Osteocyte (in vitro differentiated cells): ENCODE measurements at regions not wholly inside any gene's neighbourhood (a gene's known extent, or its start where the extent isn't known, plus 50 kb on each side); places are given as distances from the start of the nearest gene placed in this dataset.

Experiments
- DNase-seq: peaks from one replicate; pipeline ENCODE4 v3.0.0; 2021; ENCODE audit warnings: mixed read lengths; ENCODE audit not compliant: unreplicated experiment; ENCODE audit errors: extremely low spot score
- H3K27ac Mint-ChIP-seq: one replicate; pipeline ENCODE4 v1.8.0; 2021; ENCODE audit warnings: mild to moderate bottlenecking, mixed read lengths; ENCODE audit not compliant: unreplicated experiment
- H3K27me3 Mint-ChIP-seq: one replicate; pipeline ENCODE4 v1.8.0; 2021; ENCODE audit warnings: mixed read lengths; ENCODE audit not compliant: unreplicated experiment
- H3K36me3 Mint-ChIP-seq: one replicate; pipeline ENCODE4 v1.8.0; 2021; ENCODE audit warnings: mixed read lengths; ENCODE audit not compliant: unreplicated experiment
- H3K4me1 Mint-ChIP-seq: one replicate; pipeline ENCODE4 v1.8.0; 2021; ENCODE audit warnings: mixed read lengths; ENCODE audit not compliant: unreplicated experiment
- H3K4me3 Mint-ChIP-seq: one replicate; pipeline ENCODE4 v1.8.0; 2021; ENCODE audit warnings: mild to moderate bottlenecking, moderate library complexity, mixed read lengths; ENCODE audit not compliant: unreplicated experiment
- H3K9me3 Mint-ChIP-seq: one replicate; pipeline ENCODE4 v1.8.0; 2021; ENCODE audit warnings: mixed read lengths; ENCODE audit not compliant: unreplicated experiment
- CTCF ChIP-seq: fragments of 200-600 bp; sonication (generic); IDR thresholded peaks from 2 replicates; pipeline ENCODE4 v1.5.0; 2021; ENCODE audit warnings: antibody characterized with exemption, mild to moderate bottlenecking, moderate library complexity

- no peaks in the 10 kb centered on the region for H3K4me1 Mint-ChIP-seq
- TF ChIP-seq CTCF = no peak
- no peak overlapping the region for H3K27ac Mint-ChIP-seq
- H3K9me3 Mint-ChIP-seq = peaks cover 5% of the 10 kb centered on the region
- H3K4me3 Mint-ChIP-seq = no peak overlapping the region
- no peaks in the 10 kb centered on the region for H3K36me3 Mint-ChIP-seq
- no peaks in the 10 kb centered on the region for H3K27me3 Mint-ChIP-seq
- DNase-seq = no peak
Measured at GRCh38 chr20:41956338-41957074, 338.3 kb upstream of the CHD6 start.

GRCh38 chr20:41952166-41952565, 334.0 kb upstream of the CHD6 start:
- Mint-ChIP-seq H3K9me3 (peaks cover 4% of the 10 kb centered on the region), H3K36me3 (no peaks in the 10 kb centered on the region), H3K27ac (no peak overlapping the region), H3K27me3 (no peaks in the 10 kb centered on the region), H3K4me1 (no peaks in the 10 kb centered on the region), H3K4me3 (no peak overlapping the region)
- DNase-seq = no peak
- TF ChIP-seq CTCF = no peak

GRCh38 chr20:41951615-41952014, 333.4 kb upstream of the CHD6 start:
- no peak for TF ChIP-seq CTCF
- Mint-ChIP-seq H3K27ac (no peak overlapping the region), H3K9me3 (peaks cover 4% of the 10 kb centered on the region), H3K4me3 (no peak overlapping the region), H3K27me3 (no peaks in the 10 kb centered on the region), H3K36me3 (no peaks in the 10 kb centered on the region), H3K4me1 (no peaks in the 10 kb centered on the region)
- DNase-seq = no peak

GRCh38 chr20:41939659-41940058, 321.5 kb upstream of the CHD6 start:
- Mint-ChIP-seq H3K36me3 (no peaks in the 10 kb centered on the region), H3K4me3 (no peak overlapping the region), H3K9me3 (no peaks in the 10 kb centered on the region), H3K27me3 (no peaks in the 10 kb centered on the region), H3K4me1 (no peaks in the 10 kb centered on the region), H3K27ac (no peak overlapping the region)
- TF ChIP-seq CTCF = no peak
- no peak for DNase-seq

GRCh38 chr20:41938353-41938752, 320.2 kb upstream of the CHD6 start:
- Mint-ChIP-seq H3K9me3 (no peaks in the 10 kb centered on the region), H3K4me1 (no peaks in the 10 kb centered on the region), H3K27me3 (no peaks in the 10 kb centered on the region), H3K4me3 (no peak overlapping the region), H3K36me3 (no peaks in the 10 kb centered on the region), H3K27ac (no peak overlapping the region)
- no peak for TF ChIP-seq CTCF
- DNase-seq = no peak
